WI38 (cell line): ENCODE measurements at regions not wholly inside any gene's neighbourhood (a gene's known extent, or its start where the extent isn't known, plus 50 kb on each side); places are given as distances from the start of the nearest gene placed in this dataset.
"Not testable (repeated sequence)": the region's sequence is repeated elsewhere in the genome, so short reads cannot be mapped to it uniquely, and the experiment has no call there.

Experiments
- H3K4me3 ChIP-seq: 2 replicates; pipeline ENCODE4 v1.5.1; 2011; ENCODE audit warnings: low read depth, mild to moderate bottlenecking, control low read depth, low read length
- TF ChIP-seq, protein P1 (sequence below): IDR thresholded peaks from 2 replicates; pipeline ENCODE4 v1.5.1; 2012; ENCODE audit warnings: low read depth, mild to moderate bottlenecking, control low read depth, low read length

DNA sequence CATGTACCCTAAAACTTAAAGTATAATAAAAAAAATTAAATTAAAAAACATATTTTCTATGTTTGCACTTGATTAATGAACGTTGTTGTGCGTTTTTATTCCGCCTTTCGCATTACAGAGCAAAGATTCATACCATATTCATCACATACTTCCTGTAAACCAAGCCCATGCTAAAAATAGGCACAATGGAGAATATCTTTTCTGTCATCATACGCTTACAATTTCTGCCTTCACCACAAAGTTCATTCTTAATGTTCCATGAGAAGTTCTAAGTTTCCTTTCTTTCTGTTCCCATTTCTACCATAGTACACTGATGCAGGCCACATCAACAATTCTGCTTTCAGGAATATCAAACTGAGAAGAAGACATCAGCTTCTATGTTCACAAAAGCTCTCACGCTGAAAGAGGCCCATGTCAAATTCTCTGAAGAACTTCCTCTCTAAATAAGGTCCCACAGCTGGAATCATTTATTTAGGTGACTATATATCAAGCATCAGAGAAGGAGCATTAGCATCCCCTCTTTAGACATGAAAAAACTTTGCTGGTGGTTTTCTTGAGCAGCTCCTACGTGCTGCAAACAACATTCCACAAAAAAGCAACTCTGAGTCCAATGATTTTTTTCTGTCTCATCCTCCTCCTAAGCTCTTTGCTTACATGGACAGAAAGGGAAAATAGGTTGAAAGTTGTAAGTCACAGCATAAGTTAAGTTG lies 456.4 kb downstream of the CDH10 start:
- TF ChIP-seq, protein P1, sequence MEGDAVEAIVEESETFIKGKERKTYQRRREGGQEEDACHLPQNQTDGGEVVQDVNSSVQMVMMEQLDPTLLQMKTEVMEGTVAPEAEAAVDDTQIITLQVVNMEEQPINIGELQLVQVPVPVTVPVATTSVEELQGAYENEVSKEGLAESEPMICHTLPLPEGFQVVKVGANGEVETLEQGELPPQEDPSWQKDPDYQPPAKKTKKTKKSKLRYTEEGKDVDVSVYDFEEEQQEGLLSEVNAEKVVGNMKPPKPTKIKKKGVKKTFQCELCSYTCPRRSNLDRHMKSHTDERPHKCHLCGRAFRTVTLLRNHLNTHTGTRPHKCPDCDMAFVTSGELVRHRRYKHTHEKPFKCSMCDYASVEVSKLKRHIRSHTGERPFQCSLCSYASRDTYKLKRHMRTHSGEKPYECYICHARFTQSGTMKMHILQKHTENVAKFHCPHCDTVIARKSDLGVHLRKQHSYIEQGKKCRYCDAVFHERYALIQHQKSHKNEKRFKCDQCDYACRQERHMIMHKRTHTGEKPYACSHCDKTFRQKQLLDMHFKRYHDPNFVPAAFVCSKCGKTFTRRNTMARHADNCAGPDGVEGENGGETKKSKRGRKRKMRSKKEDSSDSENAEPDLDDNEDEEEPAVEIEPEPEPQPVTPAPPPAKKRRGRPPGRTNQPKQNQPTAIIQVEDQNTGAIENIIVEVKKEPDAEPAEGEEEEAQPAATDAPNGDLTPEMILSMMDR, result no peak
- no peak overlapping the region for H3K4me3 ChIP-seq

DNA sequence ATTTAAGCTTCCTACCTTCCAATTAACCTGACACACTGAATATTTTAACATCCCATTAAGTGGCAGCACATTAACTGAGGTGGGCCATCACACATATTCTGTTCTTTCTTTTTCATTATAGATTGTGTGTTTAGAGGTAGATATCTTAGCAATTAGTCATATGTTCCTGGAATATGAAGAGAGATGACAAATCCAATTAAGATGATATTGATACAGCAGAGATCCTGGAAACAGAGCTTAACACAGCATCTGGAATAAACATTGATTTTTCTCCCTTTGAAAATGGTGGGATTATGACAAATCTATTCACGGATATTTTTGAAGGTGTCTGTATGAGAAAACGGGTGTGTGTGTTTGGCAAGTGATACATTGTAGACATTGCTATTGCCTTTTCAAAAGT lies 448.0 kb downstream of the CDH10 start:
- TF ChIP-seq, protein P1, result no peak
- H3K4me3 ChIP-seq, result no peak overlapping the region

DNA sequence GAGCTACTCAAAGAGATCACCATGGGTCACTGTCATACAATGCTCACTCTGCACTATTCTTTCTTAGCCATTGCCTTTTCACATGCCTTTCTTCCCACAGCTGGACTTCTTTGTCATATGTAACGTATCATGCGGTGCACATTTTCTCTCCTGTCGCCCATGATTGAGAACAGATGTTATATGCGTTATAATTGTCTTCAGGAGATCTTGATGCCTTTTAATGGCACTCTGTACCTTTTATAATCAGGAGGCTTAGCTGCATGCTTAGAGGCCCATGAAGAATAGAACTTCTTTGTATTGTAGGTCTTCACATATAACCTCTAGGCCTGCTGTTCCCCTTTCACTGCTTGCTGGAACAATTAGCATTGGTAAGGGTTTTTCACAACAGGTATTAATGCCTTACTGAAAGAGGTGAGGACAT lies 436.1 kb downstream of the CDH10 start:
- TF ChIP-seq, protein P1, result no peak
- no peak overlapping the region for H3K4me3 ChIP-seq

DNA sequence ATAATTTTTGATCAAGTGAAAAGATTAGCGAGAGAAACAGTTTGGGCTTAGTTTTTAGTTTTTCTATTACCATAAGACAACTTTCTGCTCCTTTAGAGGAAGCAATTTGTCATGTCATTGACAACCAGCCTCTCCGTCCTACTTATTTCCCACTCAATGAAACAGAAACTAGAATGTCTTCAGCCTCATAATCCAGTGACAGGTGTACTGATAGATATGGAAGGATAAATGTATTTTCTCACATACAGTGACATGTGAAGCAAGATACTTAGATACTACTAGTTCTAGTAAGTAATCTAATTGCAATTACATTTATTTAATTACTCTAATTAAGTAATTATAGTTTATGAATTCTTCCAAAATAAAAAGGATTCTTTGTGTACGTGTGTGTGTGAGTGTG lies 429.7 kb downstream of the CDH10 start:
- TF ChIP-seq, protein P1, result no peak
- H3K4me3 ChIP-seq, result no peak overlapping the region

DNA sequence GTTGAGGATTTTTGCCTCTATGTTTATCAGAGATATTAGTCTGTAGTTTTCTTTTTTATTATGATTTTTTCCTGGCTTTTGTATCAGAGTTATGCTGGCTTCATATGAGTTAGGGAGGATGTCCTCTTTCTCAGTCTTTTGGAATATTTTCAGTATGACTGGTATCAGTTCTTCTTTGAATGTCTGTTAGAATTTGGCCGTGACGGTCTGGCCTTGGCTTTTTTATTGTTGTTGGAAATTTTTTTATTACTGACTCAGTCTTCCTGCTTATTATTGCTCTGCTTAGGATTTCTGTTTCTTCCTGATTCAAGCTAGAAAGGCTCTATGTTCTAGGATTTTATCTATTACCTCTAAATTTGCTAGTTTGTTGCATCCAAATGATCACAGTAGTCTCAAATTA lies 421.9 kb downstream of the CDH10 start:
- no peak overlapping the region for H3K4me3 ChIP-seq
- TF ChIP-seq, protein P1, result no peak

DNA sequence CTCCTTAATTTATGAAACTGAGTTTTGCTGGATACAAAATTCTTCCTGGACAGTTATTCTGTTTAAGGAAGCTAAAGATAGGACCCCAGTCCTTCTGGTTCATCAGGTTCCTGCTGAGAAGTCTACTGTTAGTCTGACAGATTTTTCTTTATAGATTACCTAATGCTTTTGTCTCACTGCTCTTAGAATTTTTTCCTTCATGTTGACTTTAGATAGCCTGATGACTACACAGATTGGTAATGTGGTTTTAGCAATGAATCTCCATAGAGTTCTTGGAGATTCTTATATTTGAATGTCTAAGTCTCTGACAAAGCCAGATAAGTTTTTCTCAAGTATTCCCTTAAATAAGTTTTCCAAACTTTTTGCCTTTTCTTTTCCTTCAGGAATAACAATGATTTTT lies 419.7 kb downstream of the CDH10 start:
- TF ChIP-seq, protein P1, result no peak
- no peak overlapping the region for H3K4me3 ChIP-seq

DNA sequence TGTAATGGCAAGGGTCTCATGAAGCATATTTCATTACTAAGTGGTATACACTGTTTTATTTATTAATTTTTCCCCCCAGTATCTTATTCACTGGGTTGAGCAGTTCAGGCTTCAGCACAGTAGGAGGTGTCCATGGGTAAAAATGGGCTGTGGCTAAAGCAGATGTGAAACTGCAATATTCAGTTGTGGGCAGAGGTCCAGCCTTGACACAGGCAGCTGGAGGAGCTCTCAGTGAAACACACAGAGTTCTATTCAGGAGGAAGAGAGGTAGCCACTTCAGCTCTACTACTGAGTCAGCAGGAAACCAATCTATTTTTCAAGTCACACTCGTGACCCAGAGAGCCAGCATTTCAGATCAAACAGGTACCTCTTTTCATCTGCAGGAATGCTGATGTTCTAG lies 418.3 kb downstream of the CDH10 start:
- TF ChIP-seq, protein P1, result no peak
- no peak overlapping the region for H3K4me3 ChIP-seq

DNA sequence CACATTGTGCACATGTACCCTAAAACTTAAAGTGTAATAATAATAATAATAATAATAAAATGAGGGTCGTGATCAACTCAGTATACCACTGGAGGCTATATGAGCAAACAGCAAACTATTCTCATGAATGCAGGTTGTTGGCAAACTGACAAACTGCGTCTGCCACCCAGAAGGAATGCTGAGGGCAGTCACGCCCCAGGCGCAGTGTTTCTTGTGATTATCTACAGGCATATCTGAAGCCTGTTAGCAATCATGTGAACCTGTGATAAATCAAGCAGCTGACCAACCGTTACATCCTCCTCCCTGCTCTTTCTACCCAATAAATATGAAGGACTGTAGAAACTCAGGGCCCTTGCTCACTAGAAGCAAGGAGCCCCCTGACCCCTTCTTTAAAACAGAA lies 416.9 kb downstream of the CDH10 start:
- not testable (repeated sequence) for H3K4me3 ChIP-seq
